Lower leg skin (tissue), 3 donors: ENCODE measurements at regions not wholly inside any gene's neighbourhood (a gene's known extent, or its start where the extent isn't known, plus 50 kb on each side); places are given as distances from the start of the nearest gene placed in this dataset.

Source experiments
- POLR2A ChIP-seq, 2 donors: fragments of 450-650 bp; IDR thresholded peaks; one replicate each; pipeline ENCODE4 v1.6.1; 2016 to 2017; ENCODE audit warnings: antibody characterized with exemption in 2 of 2, mild to moderate bottlenecking in 1 of 2, moderate library complexity in 1 of 2
- TF ChIP-seq, protein P1 (sequence below), 3 donors: fragments of 450-650 bp; IDR thresholded peaks; one replicate each; pipeline ENCODE4 v1.5.1; 2016; ENCODE audit warnings: antibody characterized with exemption in 3 of 3, mild to moderate bottlenecking in 3 of 3, moderate library complexity in 2 of 3

GRCh38 chr18:40925071-40925541, 1029.9 kb upstream of the PIK3C3 start:
- TF ChIP-seq, protein P1, sequence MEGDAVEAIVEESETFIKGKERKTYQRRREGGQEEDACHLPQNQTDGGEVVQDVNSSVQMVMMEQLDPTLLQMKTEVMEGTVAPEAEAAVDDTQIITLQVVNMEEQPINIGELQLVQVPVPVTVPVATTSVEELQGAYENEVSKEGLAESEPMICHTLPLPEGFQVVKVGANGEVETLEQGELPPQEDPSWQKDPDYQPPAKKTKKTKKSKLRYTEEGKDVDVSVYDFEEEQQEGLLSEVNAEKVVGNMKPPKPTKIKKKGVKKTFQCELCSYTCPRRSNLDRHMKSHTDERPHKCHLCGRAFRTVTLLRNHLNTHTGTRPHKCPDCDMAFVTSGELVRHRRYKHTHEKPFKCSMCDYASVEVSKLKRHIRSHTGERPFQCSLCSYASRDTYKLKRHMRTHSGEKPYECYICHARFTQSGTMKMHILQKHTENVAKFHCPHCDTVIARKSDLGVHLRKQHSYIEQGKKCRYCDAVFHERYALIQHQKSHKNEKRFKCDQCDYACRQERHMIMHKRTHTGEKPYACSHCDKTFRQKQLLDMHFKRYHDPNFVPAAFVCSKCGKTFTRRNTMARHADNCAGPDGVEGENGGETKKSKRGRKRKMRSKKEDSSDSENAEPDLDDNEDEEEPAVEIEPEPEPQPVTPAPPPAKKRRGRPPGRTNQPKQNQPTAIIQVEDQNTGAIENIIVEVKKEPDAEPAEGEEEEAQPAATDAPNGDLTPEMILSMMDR (IDR thresholded peaks at IDR 0.05), result no peak
- no peak for TF ChIP-seq POLR2A (IDR thresholded peaks at IDR 0.05)
